ENCODE measurements at regions not wholly inside any gene's neighbourhood (a gene's known extent, or its start where the extent isn't known, plus 50 kb on each side); places are given as distances from the start of the nearest gene placed in this dataset.

DNA sequence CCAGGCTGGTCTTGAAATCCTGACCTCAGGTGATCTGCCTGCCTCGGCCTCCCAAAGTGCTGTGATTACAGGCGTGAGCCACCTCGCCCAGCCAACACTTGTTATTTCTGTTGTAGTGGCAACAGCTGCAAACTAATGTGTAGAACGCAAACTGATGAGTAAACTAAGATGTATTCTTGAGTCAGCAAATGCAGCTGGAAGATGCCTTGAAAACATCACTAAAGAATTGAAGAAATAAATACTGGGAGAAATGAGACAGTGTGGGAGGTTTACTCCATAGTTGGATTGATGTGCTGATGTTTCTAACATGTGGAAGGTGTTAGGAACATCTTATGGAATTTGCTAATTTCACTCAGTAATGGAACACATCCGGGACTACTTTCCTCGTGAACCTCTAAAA lies 61.3 kb upstream of the KCNE2 start (continued):
- TF ChIP-seq KDM1A (IDR thresholded peaks at IDR 0.05; ENCODE audit: borderline replicate concordance, low read length) = no peak
- no peak for TF ChIP-seq ASH2L (IDR thresholded peaks at IDR 0.05; ENCODE audit: low read length)
- no peak for TF ChIP-seq SP1 (IDR thresholded peaks at IDR 0.05; ENCODE audit: low read depth, low read length)
- no peak for TF ChIP-seq SIRT6 (IDR thresholded peaks at IDR 0.05; ENCODE audit: low read length)
- TF ChIP-seq NANOG (IDR thresholded peaks at IDR 0.05; ENCODE audit: insufficient read depth, low read depth, low read length, poor library complexity, severe bottlenecking) = no peak
- no peak for TF ChIP-seq GABPA (IDR thresholded peaks at IDR 0.05; ENCODE audit: borderline replicate concordance, insufficient read depth, low read length)

Measured in H1 (cell line).